ENCODE measurements at regions not wholly inside any gene's neighbourhood (a gene's known extent, or its start where the extent isn't known, plus 50 kb on each side); places are given as distances from the start of the nearest gene placed in this dataset.

DNA sequence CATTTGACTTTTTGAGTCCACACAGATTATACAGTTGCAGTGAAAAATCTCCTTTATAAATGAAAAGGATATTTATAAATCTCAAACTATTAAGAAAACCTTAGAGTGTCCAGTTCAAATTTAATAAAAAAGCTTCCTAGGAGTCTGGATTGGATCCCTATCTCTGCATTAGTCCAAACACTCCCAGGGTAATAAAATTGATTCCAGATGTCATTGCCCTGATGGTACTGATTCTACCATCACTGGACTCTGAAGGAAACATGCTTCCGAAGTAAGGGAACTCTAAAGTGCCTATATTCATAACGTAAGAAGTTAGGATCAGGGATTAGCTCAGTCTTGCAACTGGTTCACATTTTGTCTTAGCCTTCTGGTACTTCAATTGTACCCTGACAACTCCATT, 1325.1 kb upstream of the MAP3K7 start:
- TF ChIP-seq EZH2 (optimal IDR thresholded peaks at IDR 0.05; ENCODE audit: low read depth, low read length) (no peak), CTCF (IDR thresholded peaks at IDR 0.05; ENCODE audit: low read length) (no peak)

Measured in MM.1S (cell line).